ENCODE measurements at regions not wholly inside any gene's neighbourhood (a gene's known extent, or its start where the extent isn't known, plus 50 kb on each side); places are given as distances from the start of the nearest gene placed in this dataset.

DNA sequence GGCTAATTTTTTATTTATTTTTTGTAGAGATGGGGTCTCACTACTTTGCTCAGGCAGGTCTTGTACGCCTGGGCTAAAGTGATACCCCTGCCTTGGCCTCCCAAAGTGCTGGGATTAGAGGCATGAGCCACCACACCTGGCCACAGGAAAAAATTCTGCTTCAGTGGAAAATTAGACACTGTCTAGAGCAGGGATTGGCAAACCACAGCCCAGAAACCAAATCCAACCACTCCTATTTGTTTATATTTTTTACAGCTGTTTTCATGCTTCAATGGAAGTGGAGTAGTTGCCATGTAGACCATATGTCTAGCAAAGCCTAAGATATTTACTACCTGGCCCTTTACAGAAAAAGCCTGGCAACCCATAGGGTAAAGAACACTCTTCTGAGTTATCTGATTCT is 123.7 kb upstream of the MRI1 start:
- H3K4me3 ChIP-seq (ENCODE audit: low read depth, low read length) = no peak overlapping the region
- no peak for DNase-seq (ENCODE audit: low read depth)
- TF ChIP-seq, protein P1, sequence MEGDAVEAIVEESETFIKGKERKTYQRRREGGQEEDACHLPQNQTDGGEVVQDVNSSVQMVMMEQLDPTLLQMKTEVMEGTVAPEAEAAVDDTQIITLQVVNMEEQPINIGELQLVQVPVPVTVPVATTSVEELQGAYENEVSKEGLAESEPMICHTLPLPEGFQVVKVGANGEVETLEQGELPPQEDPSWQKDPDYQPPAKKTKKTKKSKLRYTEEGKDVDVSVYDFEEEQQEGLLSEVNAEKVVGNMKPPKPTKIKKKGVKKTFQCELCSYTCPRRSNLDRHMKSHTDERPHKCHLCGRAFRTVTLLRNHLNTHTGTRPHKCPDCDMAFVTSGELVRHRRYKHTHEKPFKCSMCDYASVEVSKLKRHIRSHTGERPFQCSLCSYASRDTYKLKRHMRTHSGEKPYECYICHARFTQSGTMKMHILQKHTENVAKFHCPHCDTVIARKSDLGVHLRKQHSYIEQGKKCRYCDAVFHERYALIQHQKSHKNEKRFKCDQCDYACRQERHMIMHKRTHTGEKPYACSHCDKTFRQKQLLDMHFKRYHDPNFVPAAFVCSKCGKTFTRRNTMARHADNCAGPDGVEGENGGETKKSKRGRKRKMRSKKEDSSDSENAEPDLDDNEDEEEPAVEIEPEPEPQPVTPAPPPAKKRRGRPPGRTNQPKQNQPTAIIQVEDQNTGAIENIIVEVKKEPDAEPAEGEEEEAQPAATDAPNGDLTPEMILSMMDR (IDR thresholded peaks at IDR 0.05; ENCODE audit: low read depth, low read length) = no peak
- no peak for TF ChIP-seq POLR2A (IDR thresholded peaks at IDR 0.05; ENCODE audit: extremely low read depth, insufficient read length)
- no peak for TF ChIP-seq MYC (IDR thresholded peaks at IDR 0.05; ENCODE audit: low read depth, low read length)
- TF ChIP-seq, protein P2, sequence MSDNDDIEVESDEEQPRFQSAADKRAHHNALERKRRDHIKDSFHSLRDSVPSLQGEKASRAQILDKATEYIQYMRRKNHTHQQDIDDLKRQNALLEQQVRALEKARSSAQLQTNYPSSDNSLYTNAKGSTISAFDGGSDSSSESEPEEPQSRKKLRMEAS (IDR thresholded peaks at IDR 0.05; ENCODE audit: low read depth, low read length) = no peak

DNA sequence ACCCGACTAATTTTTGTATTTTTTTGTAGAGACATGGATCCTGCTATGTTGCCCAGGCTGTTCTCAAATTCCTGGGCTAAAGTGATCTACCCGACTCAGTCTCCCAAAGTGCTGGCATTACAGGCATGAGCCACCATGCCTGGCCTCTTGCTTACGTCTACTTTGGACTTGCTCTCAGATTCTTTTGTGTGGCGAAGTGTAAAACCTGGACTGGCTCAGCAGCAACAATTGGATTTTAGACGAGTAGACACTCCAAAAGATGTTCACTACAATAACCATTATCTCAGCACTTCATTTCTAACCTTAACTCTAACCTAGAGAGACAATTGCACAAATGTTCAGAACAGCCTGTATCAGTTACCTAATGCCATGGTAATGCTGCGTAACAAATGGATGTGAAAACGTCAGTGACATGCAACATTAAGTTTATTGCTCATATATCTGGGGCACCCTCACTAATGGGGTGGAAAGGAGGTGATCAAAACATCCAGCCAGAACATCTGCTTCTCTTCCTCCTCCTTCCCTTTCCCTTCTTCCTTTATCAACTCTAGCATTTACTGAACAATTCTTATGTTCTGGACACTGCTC is 124.9 kb upstream of the MRI1 start:
- H3K4me3 ChIP-seq (ENCODE audit: low read depth, low read length) = no peak overlapping the region
- DNase-seq (ENCODE audit: low read depth) = no peak
- TF ChIP-seq POLR2A (IDR thresholded peaks at IDR 0.05; ENCODE audit: extremely low read depth, insufficient read length) = no peak
- TF ChIP-seq, protein P1 (IDR thresholded peaks at IDR 0.05; ENCODE audit: low read depth, low read length) = no peak
- TF ChIP-seq, protein P2 (IDR thresholded peaks at IDR 0.05; ENCODE audit: low read depth, low read length) = no peak
- no peak for TF ChIP-seq MYC (IDR thresholded peaks at IDR 0.05; ENCODE audit: low read depth, low read length)

DNA sequence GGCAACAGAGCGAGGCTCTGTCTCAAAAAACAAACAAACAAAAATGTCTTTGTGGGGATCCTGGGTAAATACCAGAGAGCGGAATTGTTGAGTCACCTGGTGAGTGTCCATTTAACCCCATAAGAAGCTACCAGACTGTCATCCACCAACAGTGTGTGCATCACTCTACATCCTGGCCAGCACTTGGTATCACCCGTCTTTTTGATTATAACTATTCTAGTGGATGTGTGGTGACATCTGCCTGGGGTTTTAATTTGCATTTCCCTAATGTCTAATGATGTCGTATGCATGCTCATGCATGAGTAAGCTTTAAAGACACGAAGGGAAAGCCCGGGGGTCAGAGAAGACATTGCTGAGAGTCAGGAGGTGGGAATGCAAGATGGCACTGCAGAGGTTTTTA is 126.7 kb upstream of the MRI1 start:
- H3K4me3 ChIP-seq (ENCODE audit: low read depth, low read length) = no peak overlapping the region
- TF ChIP-seq MYC (IDR thresholded peaks at IDR 0.05; ENCODE audit: low read depth, low read length) (no peak), POLR2A (IDR thresholded peaks at IDR 0.05; ENCODE audit: extremely low read depth, insufficient read length) (no peak)
- TF ChIP-seq, protein P1 (IDR thresholded peaks at IDR 0.05; ENCODE audit: low read depth, low read length) = no peak
- TF ChIP-seq, protein P2 (IDR thresholded peaks at IDR 0.05; ENCODE audit: low read depth, low read length) = no peak
- no peak for DNase-seq (ENCODE audit: low read depth)

DNA sequence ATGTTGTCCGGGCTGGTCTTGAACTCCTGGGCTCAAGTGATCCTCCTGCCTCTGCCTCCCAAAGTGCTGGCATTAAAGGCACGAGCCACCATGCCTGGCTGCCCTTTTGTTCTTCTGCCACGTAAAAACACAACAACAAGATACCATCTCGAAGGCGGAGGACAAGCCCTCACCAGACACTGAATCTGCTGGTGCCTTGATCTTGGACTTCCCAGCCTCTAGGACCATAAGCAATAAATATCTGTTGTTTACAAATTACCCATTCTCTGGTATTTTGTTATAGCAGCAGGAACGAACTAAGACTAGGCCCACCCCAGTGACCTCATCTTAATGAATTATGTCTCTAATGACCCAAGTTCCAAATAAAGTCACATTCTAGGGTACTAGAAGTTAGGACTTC is 128.4 kb upstream of the CACNA1A start:
- H3K4me3 ChIP-seq (ENCODE audit: low read depth, low read length) = no peak overlapping the region
- no peak for TF ChIP-seq MYC (IDR thresholded peaks at IDR 0.05; ENCODE audit: low read depth, low read length)
- TF ChIP-seq, protein P1 (IDR thresholded peaks at IDR 0.05; ENCODE audit: low read depth, low read length) = no peak
- TF ChIP-seq, protein P2 (IDR thresholded peaks at IDR 0.05; ENCODE audit: low read depth, low read length) = no peak
- TF ChIP-seq POLR2A (IDR thresholded peaks at IDR 0.05; ENCODE audit: extremely low read depth, insufficient read length) = no peak
- DNase-seq (ENCODE audit: low read depth) = no peak

DNA sequence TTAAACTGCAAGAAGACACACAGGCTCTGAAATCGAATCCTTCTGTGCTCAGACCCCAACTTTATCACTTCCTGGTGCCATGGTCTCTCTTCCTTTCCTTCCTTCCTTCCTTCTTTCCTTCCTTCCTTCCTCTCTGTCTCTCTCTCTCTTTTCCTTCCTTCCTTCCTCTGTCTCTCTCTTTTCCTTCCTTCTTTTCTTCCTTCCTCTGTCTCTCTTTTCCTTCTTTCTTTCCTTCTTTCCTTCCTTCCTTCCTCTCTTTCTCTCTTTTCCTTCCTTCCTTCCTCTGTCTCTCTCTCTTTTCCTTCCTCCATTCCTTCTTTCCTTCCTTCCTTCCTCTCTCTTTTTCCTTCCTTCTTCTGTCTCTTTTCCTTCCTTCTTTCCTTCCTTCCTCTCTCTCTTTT is 127.2 kb upstream of the CACNA1A start:
- no peak for TF ChIP-seq POLR2A (IDR thresholded peaks at IDR 0.05; ENCODE audit: extremely low read depth, insufficient read length)
- no peak for TF ChIP-seq MYC (IDR thresholded peaks at IDR 0.05; ENCODE audit: low read depth, low read length)
- TF ChIP-seq, protein P2 (IDR thresholded peaks at IDR 0.05; ENCODE audit: low read depth, low read length) = no peak
- TF ChIP-seq, protein P1 (IDR thresholded peaks at IDR 0.05; ENCODE audit: low read depth, low read length) = no peak
- no peak overlapping the region for H3K4me3 ChIP-seq (ENCODE audit: low read depth, low read length)
- no peak for DNase-seq (ENCODE audit: low read depth)

Measured in NB4 (cell line).